ENCODE measurements at regions not wholly inside any gene's neighbourhood (a gene's known extent, or its start where the extent isn't known, plus 50 kb on each side); places are given as distances from the start of the nearest gene placed in this dataset.

- Histone ChIP-seq H3K27me3 (no peaks in the 10 kb centered on the region), H3K27ac (peak overlapping the region; percentile 33 to 82 (median 72)), H3K9me3 (peaks cover 0 to 4% (median 0%) of the 10 kb centered on the region in 3 donors), H3K4me3 (no peak overlapping the region), H3K4me1 (peaks cover 0 to 31% (median 13%) of the 10 kb centered on the region in 3 donors), H3K36me3 (no peaks in the 10 kb centered on the region)
- TF ChIP-seq CTCF (IDR thresholded peaks at IDR 0.05) (no peak), POLR2A (IDR thresholded peaks at IDR 0.05) (no peak)
- intact Hi-C loops (cut with DNase I) = no loop called here
- 26 to 47% methylated on average over 6 of the region's 6 CpGs for WGBS, 2 donors
- no peak for DNase-seq
Measured at GRCh38 chr2:238602223-238602960, 175.7 kb downstream of the ASB1 start.

GRCh38 chr2:238603596-238603995 lies 176.9 kb downstream of the ASB1 start:
- H3K4me3 ChIP-seq = no peak overlapping the region
- no peaks in the 10 kb centered on the region for H3K27me3 ChIP-seq
- H3K27ac ChIP-seq = no peak overlapping the region
- DNase-seq = no peak
- TF ChIP-seq POLR2A (IDR thresholded peaks at IDR 0.05) = no peak
- TF ChIP-seq CTCF (IDR thresholded peaks at IDR 0.05) = no peak
- intact Hi-C loops (cut with DNase I) = no loop called here
- no peaks in the 10 kb centered on the region for H3K36me3 ChIP-seq
- peaks cover 0 to 4% (median 0%) of the 10 kb centered on the region in 3 donors for H3K9me3 ChIP-seq
- peaks cover 0 to 20% (median 10%) of the 10 kb centered on the region in 3 donors for H3K4me1 ChIP-seq

- H3K27ac ChIP-seq = no peak overlapping the region
- 87 to 100% methylated on average over 1 to 3 of the region's 4 CpGs for WGBS, 2 donors
- H3K36me3 ChIP-seq = no peaks in the 10 kb centered on the region
- no peak for DNase-seq
- peaks cover 0 to 13% (median 7%) of the 10 kb centered on the region in 3 donors for H3K4me1 ChIP-seq
- no peak overlapping the region for H3K4me3 ChIP-seq
- no peaks in the 10 kb centered on the region for H3K27me3 ChIP-seq
- intact Hi-C loops (cut with DNase I) = no loop called here
- H3K9me3 ChIP-seq = peaks cover 0 to 8% (median 4%) of the 10 kb centered on the region in 3 donors
- no peak for TF ChIP-seq POLR2A (IDR thresholded peaks at IDR 0.05)
- TF ChIP-seq CTCF (IDR thresholded peaks at IDR 0.05) = no peak
Measured at GRCh38 chr2:238606311-238606710, 179.6 kb downstream of the ASB1 start.

GRCh38 chr2:238613610-238614009 lies 186.9 kb downstream of the ASB1 start:
- WGBS, 2 donors = 74 to 75% methylated on average over 5 of the region's 5 CpGs
- intact Hi-C loops (cut with DNase I) = no loop called here

More at GRCh38 chr2:238613610-238614009, 186.9 kb downstream of the ASB1 start:
- no peaks in the 10 kb centered on the region for H3K4me1 ChIP-seq
- H3K27me3 ChIP-seq = no peaks in the 10 kb centered on the region
- no peak for DNase-seq
- no peak overlapping the region for H3K4me3 ChIP-seq
- no peaks in the 10 kb centered on the region for H3K36me3 ChIP-seq
- TF ChIP-seq POLR2A (IDR thresholded peaks at IDR 0.05) (no peak), CTCF (IDR thresholded peaks at IDR 0.05) (no peak)
- no peak overlapping the region for H3K27ac ChIP-seq
- H3K9me3 ChIP-seq = peaks cover 0 to 8% (median 0%) of the 10 kb centered on the region in 3 donors
